ENCODE measurements at regions not wholly inside any gene's neighbourhood (a gene's known extent, or its start where the extent isn't known, plus 50 kb on each side); places are given as distances from the start of the nearest gene placed in this dataset.
A peak's percentile ranks its signal among the peaks of the same experiment; 100 is the strongest.

DNA sequence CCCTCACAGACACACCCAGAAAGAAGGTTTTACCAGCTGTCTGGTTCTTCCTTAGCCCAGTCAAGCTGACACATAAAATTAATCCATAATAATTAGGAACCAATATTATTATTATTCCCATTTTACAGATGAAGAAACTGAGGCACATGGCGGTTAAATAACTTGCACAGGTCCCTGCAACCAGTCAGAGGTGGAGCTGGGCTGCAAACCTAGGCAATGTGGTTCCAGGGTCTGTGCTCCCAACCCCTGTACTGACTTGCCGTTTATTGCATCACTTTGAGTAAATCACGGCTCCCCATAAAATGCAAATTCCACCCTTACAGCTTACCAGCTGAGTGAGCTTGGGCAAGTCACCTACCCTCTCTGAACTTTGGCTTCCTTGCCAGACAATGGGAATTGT, 179.2 kb upstream of the POU3F1 start:
- Mint-ChIP-seq H3K4me1 (ENCODE audit: unreplicated experiment) (peaks cover 21% of the 10 kb centered on the region), H3K36me3 (ENCODE audit: unreplicated experiment) (no peaks in the 10 kb centered on the region), H3K4me3 (ENCODE audit: unreplicated experiment) (no peak overlapping the region), H3K9me3 (ENCODE audit: unreplicated experiment) (no peaks in the 10 kb centered on the region), H3K27me3 (ENCODE audit: unreplicated experiment) (no peaks in the 10 kb centered on the region), H3K27ac (ENCODE audit: unreplicated experiment) (no peak overlapping the region)
- TF ChIP-seq, protein P1, sequence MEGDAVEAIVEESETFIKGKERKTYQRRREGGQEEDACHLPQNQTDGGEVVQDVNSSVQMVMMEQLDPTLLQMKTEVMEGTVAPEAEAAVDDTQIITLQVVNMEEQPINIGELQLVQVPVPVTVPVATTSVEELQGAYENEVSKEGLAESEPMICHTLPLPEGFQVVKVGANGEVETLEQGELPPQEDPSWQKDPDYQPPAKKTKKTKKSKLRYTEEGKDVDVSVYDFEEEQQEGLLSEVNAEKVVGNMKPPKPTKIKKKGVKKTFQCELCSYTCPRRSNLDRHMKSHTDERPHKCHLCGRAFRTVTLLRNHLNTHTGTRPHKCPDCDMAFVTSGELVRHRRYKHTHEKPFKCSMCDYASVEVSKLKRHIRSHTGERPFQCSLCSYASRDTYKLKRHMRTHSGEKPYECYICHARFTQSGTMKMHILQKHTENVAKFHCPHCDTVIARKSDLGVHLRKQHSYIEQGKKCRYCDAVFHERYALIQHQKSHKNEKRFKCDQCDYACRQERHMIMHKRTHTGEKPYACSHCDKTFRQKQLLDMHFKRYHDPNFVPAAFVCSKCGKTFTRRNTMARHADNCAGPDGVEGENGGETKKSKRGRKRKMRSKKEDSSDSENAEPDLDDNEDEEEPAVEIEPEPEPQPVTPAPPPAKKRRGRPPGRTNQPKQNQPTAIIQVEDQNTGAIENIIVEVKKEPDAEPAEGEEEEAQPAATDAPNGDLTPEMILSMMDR (IDR thresholded peaks at IDR 0.05), result no peak
- no peak for DNase-seq (ENCODE audit: extremely low spot score, unreplicated experiment)

DNA sequence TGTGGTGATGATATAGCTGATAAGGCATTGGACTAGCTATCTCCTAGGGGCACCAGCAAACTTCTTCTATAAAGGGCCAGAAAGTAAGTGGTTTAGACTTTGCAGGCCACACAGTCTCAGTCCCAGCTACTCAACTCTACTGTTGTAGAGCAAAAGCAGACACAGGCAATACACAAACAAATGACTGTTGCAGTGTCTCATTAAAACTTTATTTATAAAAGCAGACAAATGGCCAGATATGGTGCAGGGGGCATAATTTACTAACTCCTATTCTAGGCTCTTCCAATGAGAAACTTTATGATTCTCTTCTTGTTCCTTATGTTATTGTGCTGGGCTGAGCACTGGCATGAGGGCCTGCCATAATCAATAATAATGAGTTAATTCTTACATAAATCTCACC, 176.8 kb upstream of the POU3F1 start:
- Mint-ChIP-seq H3K4me3 (ENCODE audit: unreplicated experiment) (no peak overlapping the region), H3K36me3 (ENCODE audit: unreplicated experiment) (no peaks in the 10 kb centered on the region), H3K4me1 (ENCODE audit: unreplicated experiment) (peaks cover 28% of the 10 kb centered on the region), H3K27ac (ENCODE audit: unreplicated experiment) (no peak overlapping the region), H3K9me3 (ENCODE audit: unreplicated experiment) (no peaks in the 10 kb centered on the region), H3K27me3 (ENCODE audit: unreplicated experiment) (no peaks in the 10 kb centered on the region)
- no peak for DNase-seq (ENCODE audit: extremely low spot score, unreplicated experiment)
- TF ChIP-seq, protein P1 (IDR thresholded peaks at IDR 0.05), result no peak

DNA sequence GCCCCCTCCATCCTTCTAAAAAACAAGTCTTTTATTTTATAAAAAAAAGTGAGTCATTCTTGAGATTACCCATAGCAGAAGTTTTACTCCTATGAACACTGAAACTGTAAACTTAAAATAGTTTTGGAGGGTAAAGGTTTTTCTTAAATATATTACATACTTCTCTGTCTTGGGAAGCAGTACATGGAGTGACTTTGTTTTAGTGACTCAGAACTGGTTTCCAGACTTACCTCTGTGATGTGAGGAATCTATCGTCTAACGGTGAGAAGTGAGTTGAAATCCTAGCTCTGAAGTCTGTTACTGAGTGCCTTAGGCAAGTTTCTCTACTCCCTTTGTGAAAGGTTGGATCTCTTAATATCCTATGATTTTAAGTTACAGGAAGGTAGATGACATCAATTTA, 176.3 kb upstream of the POU3F1 start:
- Mint-ChIP-seq H3K4me3 (ENCODE audit: unreplicated experiment) (no peak overlapping the region), H3K36me3 (ENCODE audit: unreplicated experiment) (no peaks in the 10 kb centered on the region), H3K4me1 (ENCODE audit: unreplicated experiment) (peaks cover 28% of the 10 kb centered on the region), H3K27ac (ENCODE audit: unreplicated experiment) (no peak overlapping the region), H3K9me3 (ENCODE audit: unreplicated experiment) (no peaks in the 10 kb centered on the region), H3K27me3 (ENCODE audit: unreplicated experiment) (peaks cover 1% of the 10 kb centered on the region)
- TF ChIP-seq, protein P1 (IDR thresholded peaks at IDR 0.05), result no peak
- no peak for DNase-seq (ENCODE audit: extremely low spot score, unreplicated experiment)

DNA sequence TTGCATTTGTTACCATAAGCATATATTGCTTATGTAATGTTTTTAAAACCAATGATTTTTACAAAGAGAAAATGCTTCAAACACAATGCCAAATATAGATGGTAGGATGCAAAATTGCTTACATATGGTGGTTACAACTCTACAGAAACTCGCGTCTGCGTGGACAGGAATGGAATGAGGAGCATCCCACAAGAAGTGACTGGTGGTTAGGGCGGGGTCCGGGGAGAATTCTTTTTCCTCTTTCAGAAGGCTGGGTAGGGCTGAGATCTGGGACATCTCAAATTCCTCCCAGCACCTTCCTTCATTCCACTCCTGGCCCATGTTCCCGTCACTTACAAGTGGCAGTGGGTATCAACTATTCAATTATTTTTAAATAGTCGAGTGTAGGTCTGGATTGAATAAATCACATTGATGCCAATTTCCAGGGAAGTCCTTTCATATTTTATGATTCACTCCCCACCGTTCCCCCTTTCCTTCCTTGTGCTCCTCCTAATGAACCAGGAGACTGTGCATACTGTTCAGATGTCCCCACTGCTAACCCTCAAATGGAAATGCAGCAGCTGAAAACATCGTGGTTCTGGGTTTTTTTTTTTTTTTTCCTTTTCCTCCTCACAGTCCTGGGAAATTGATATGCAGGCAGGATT, 174.5 kb upstream of the POU3F1 start:
- peaks cover 3% of the 10 kb centered on the region for H3K27me3 Mint-ChIP-seq (ENCODE audit: unreplicated experiment)
- H3K4me1 Mint-ChIP-seq (ENCODE audit: unreplicated experiment), result peaks cover 28% of the 10 kb centered on the region
- H3K9me3 Mint-ChIP-seq (ENCODE audit: unreplicated experiment), result no peaks in the 10 kb centered on the region
- H3K36me3 Mint-ChIP-seq (ENCODE audit: unreplicated experiment), result no peaks in the 10 kb centered on the region
- no peak overlapping the region for H3K4me3 Mint-ChIP-seq (ENCODE audit: unreplicated experiment)
- peak overlapping the region; percentile 65 for H3K27ac Mint-ChIP-seq (ENCODE audit: unreplicated experiment)
- DNase-seq (ENCODE audit: extremely low spot score, unreplicated experiment), result no peak
- TF ChIP-seq, protein P1 (IDR thresholded peaks at IDR 0.05), result no peak

DNA sequence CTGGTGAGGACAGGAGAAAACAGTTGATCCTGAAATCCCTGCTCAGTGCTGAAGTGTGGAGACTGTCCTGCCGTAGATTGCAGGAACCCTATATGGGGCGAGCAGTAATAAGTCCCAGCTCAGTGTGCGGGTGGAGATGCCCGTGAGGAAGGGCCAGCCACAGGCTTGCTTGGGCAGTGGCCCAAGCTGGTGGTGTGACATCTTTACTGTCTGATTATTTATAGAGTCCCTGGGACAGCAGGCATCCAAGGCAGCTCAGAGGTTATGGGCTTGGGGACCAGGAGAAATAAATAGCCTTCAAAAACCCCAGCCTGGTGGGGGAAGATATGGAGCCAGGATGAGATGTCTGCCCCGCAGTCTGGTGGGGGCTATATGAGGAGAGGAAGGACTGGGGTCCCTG, 170.7 kb upstream of the POU3F1 start:
- Mint-ChIP-seq H3K4me3 (ENCODE audit: unreplicated experiment) (no peak overlapping the region), H3K27me3 (ENCODE audit: unreplicated experiment) (peaks cover 8% of the 10 kb centered on the region), H3K27ac (ENCODE audit: unreplicated experiment) (no peak overlapping the region), H3K4me1 (ENCODE audit: unreplicated experiment) (peaks cover 22% of the 10 kb centered on the region), H3K36me3 (ENCODE audit: unreplicated experiment) (no peaks in the 10 kb centered on the region), H3K9me3 (ENCODE audit: unreplicated experiment) (no peaks in the 10 kb centered on the region)
- TF ChIP-seq, protein P1 (IDR thresholded peaks at IDR 0.05), result no peak
- DNase-seq (ENCODE audit: extremely low spot score, unreplicated experiment), result no peak

Data from osteocyte (in vitro differentiated cells).